Neuronal stem cell (in vitro differentiated cells): ENCODE measurements at regions not wholly inside any gene's neighbourhood (a gene's known extent, or its start where the extent isn't known, plus 50 kb on each side); places are given as distances from the start of the nearest gene placed in this dataset.
"Not testable (repeated sequence)": the region's sequence is repeated elsewhere in the genome, so short reads cannot be mapped to it uniquely, and the experiment has no call there.

Experiments
- DNase-seq: peaks from one replicate; pipeline ENCODE4 v3.0.0-alpha.2; 2013; ENCODE audit warnings: low spot score
- H2AFZ ChIP-seq: one replicate; pipeline ENCODE4 v1.6.1; 2013; ENCODE audit warnings: mild to moderate bottlenecking, low read length, inconsistent platforms
- H2AK5ac ChIP-seq: 2 replicates; pipeline ENCODE4 v1.6.1; 2013; ENCODE audit warnings: low read depth, mild to moderate bottlenecking, inconsistent platforms, low read length, moderate library complexity, mixed read lengths
- H2BK120ac ChIP-seq: 2 replicates; pipeline ENCODE4 v1.6.1; 2013; ENCODE audit warnings: low read depth, mild to moderate bottlenecking, inconsistent platforms, low read length, moderate library complexity, mixed read lengths
- H2BK12ac ChIP-seq: one replicate; pipeline ENCODE4 v1.6.1; 2013; ENCODE audit warnings: low read length, inconsistent platforms
- H2BK15ac ChIP-seq: 2 replicates; pipeline ENCODE4 v1.6.1; 2013; ENCODE audit warnings: mild to moderate bottlenecking, low read length, inconsistent platforms, mixed read lengths
- H2BK5ac ChIP-seq: one replicate; pipeline ENCODE4 v1.6.1; 2013; ENCODE audit warnings: inconsistent platforms, mild to moderate bottlenecking, low read length, moderate library complexity
- H3K14ac ChIP-seq: one replicate; pipeline ENCODE4 v1.6.1; 2013; ENCODE audit warnings: low read length, inconsistent platforms
- H3K18ac ChIP-seq: 2 replicates; pipeline ENCODE4 v1.6.1; 2013; ENCODE audit warnings: low read length, inconsistent platforms
- H3K23ac ChIP-seq: 2 replicates; pipeline ENCODE4 v1.6.1; 2013; ENCODE audit warnings: low read depth, mild to moderate bottlenecking, mixed read lengths, low read length, inconsistent platforms; ENCODE audit not compliant: poor library complexity
- H3K27ac ChIP-seq: replicated peaks from 3 replicates; pipeline ENCODE4 v1.5.1; 2013; ENCODE audit warnings: low read length, inconsistent platforms
- H3K27me3 ChIP-seq, 3 experiments: 2 replicates each; pipeline ENCODE4 v1.6.1; 2013; ENCODE audit warnings: low read length in 3 of 3, mild to moderate bottlenecking in 2 of 3, inconsistent platforms in 1 of 3, low read depth in 1 of 3, mixed read lengths in 1 of 3, moderate library complexity in 1 of 3; ENCODE audit not compliant: control insufficient read depth in 3 of 3, insufficient read depth in 3 of 3
- H3K36me3 ChIP-seq, 2 donors: replicated peaks in 1 of 2; 2 replicates each; pipeline ENCODE4 v1.6.1; 2013; ENCODE audit warnings: low read length in 2 of 2; ENCODE audit not compliant: control insufficient read depth in 2 of 2, insufficient read depth in 2 of 2
- H3K4ac ChIP-seq: 2 replicates; pipeline ENCODE4 v1.6.1; 2013; ENCODE audit warnings: inconsistent platforms, mild to moderate bottlenecking, low read length, moderate library complexity
- H3K4me1 ChIP-seq, 2 donors: 1 replicate in 1 of 2; 2 replicates in 1 of 2; pipeline ENCODE4 v1.6.1; 2013; ENCODE audit warnings: low read length in 2 of 2, low read depth in 1 of 2; ENCODE audit not compliant: control insufficient read depth in 2 of 2, insufficient read depth in 1 of 2
- H3K4me2 ChIP-seq: one replicate; pipeline ENCODE4 v1.6.1; 2013; ENCODE audit warnings: mild to moderate bottlenecking, low read length, inconsistent platforms; ENCODE audit not compliant: insufficient read depth, poor library complexity, severe bottlenecking
- H3K4me3 ChIP-seq, 2 donors: 2 replicates each; pipeline ENCODE4 v1.5.1; 2013; ENCODE audit warnings: low read length in 2 of 2, mild to moderate bottlenecking in 2 of 2, inconsistent platforms in 1 of 2, moderate library complexity in 1 of 2
- H3K79me1 ChIP-seq: one replicate; pipeline ENCODE4 v1.6.1; 2013; ENCODE audit warnings: low read depth, mild to moderate bottlenecking, inconsistent platforms, low read length, moderate library complexity
- H3K9ac ChIP-seq: one replicate; pipeline ENCODE4 v1.6.1; 2013; ENCODE audit warnings: mild to moderate bottlenecking, low read depth, low read length, inconsistent platforms; ENCODE audit not compliant: poor library complexity
- H3K9me3 ChIP-seq, 2 donors: replicated peaks in 1 of 2; 2 replicates each; pipeline versions ENCODE3 to v1.6.1; 2013; ENCODE audit warnings: low read length in 2 of 2, mild to moderate bottlenecking in 2 of 2, inconsistent platforms in 1 of 2, low read depth in 1 of 2, mixed read lengths in 1 of 2, moderate library complexity in 1 of 2; ENCODE audit not compliant: control insufficient read depth in 2 of 2, insufficient read depth in 1 of 2
- H4K8ac ChIP-seq: one replicate; pipeline ENCODE4 v1.6.1; 2013; ENCODE audit warnings: low read depth, mild to moderate bottlenecking, inconsistent platforms, low read length, moderate library complexity
- H4K91ac ChIP-seq: one replicate; pipeline ENCODE4 v1.6.1; 2013; ENCODE audit warnings: low read length, low read depth, mild to moderate bottlenecking, inconsistent platforms; ENCODE audit not compliant: poor library complexity
- WGBS, 2 donors: extraction: QIAGEN DNeasy Blood & Tissue Kit; methylation state at CpG; one replicate each; pipeline ENCODE4 v1.1.7; 2013; ENCODE audit warnings: missing lambda C conversion rate in 2 of 2, mixed read lengths in 1 of 2; ENCODE audit not compliant: insufficient read length in 2 of 2, insufficient replicate concordance in 1 of 2; ENCODE audit errors: extremely low coverage in 2 of 2; 5-methylcytosine and 5-hydroxymethylcytosine counted together

GRCh38 chr2:150204451-150204850 lies 283.0 kb downstream of the RND3 start:
- no peak overlapping the region for H3K4me2 ChIP-seq
- no peak overlapping the region for H2BK5ac ChIP-seq
- H3K4me1 ChIP-seq = no peaks in the 10 kb centered on the region
- no peak overlapping the region for H4K91ac ChIP-seq
- no peaks in the 10 kb centered on the region for H3K36me3 ChIP-seq
- H2BK120ac ChIP-seq = no peak overlapping the region
- no peak overlapping the region for H2AK5ac ChIP-seq
- no peak overlapping the region for H2BK12ac ChIP-seq
- no peak overlapping the region for H3K18ac ChIP-seq
- no peak overlapping the region for H3K9ac ChIP-seq
- no peak overlapping the region for H3K14ac ChIP-seq
- no peak overlapping the region for H3K4me3 ChIP-seq
- no peak for DNase-seq
- H3K9me3 ChIP-seq = no peaks in the 10 kb centered on the region
- no peak overlapping the region for H4K8ac ChIP-seq
- H3K23ac ChIP-seq = no peak overlapping the region
- H2AFZ ChIP-seq = no peak overlapping the region
- H3K79me1 ChIP-seq = no peaks in the 10 kb centered on the region
- no peaks in the 10 kb centered on the region for H3K27me3 ChIP-seq
- H3K4ac ChIP-seq = no peak overlapping the region
- no peak overlapping the region for H2BK15ac ChIP-seq
- no CpG with 5 or more reads among the region's 3 CpGs for WGBS, 2 donors
- no peak overlapping the region for H3K27ac ChIP-seq

- not testable (repeated sequence) for H3K14ac ChIP-seq, H3K27ac ChIP-seq, H4K8ac ChIP-seq, DNase-seq, H3K4me3 ChIP-seq, H3K23ac ChIP-seq, H2BK12ac ChIP-seq, H2BK5ac ChIP-seq, H4K91ac ChIP-seq, H3K79me1 ChIP-seq, H3K4ac ChIP-seq, H2BK15ac ChIP-seq, H3K36me3 ChIP-seq, H2BK120ac ChIP-seq, H3K9me3 ChIP-seq, H3K4me1 ChIP-seq, H3K27me3 ChIP-seq, H3K9ac ChIP-seq, H2AFZ ChIP-seq, H3K4me2 ChIP-seq, H2AK5ac ChIP-seq, H3K18ac ChIP-seq
- WGBS, 2 donors = no CpG with 5 or more reads among the region's 1 CpG
Observed at GRCh38 chr2:150194816-150195215, 292.7 kb downstream of the RND3 start.

- Histone ChIP-seq H3K18ac (no peak overlapping the region), H3K14ac (no peak overlapping the region), H3K79me1 (no peaks in the 10 kb centered on the region), H3K23ac (no peak overlapping the region), H3K27me3 (no peaks in the 10 kb centered on the region), H3K36me3 (no peaks in the 10 kb centered on the region), H3K4ac (no peak overlapping the region), H2BK12ac (no peak overlapping the region), H3K4me1 (peaks cover 0 to 3% of the 10 kb centered on the region in 2 donors), H3K9ac (no peak overlapping the region), H4K8ac (no peak overlapping the region), H3K4me3 (no peak overlapping the region), H2AFZ (no peak overlapping the region), H2BK5ac (no peak overlapping the region), H3K4me2 (no peak overlapping the region), H3K9me3 (peaks cover 0 to 4% of the 10 kb centered on the region in 2 donors), H2AK5ac (no peak overlapping the region), H3K27ac (no peak overlapping the region), H2BK15ac (no peak overlapping the region), H4K91ac (no peak overlapping the region), H2BK120ac (no peak overlapping the region)
- DNase-seq = no peak
- no CpG with 5 or more reads among the region's 6 CpGs for WGBS, 2 donors
Observed at GRCh38 chr2:150192701-150193100, 294.8 kb downstream of the RND3 start.

GRCh38 chr2:150191349-150191748 lies 296.1 kb downstream of the RND3 start:
- Histone ChIP-seq H3K79me1 (no peaks in the 10 kb centered on the region), H3K36me3 (no peaks in the 10 kb centered on the region), H4K91ac (no peak overlapping the region), H2BK15ac (no peak overlapping the region), H3K18ac (no peak overlapping the region), H2BK12ac (no peak overlapping the region), H4K8ac (no peak overlapping the region), H3K23ac (no peak overlapping the region), H3K9me3 (peaks cover 0 to 4% of the 10 kb centered on the region in 2 donors), H2BK5ac (no peak overlapping the region), H3K4me2 (no peak overlapping the region), H3K27me3 (no peaks in the 10 kb centered on the region), H3K27ac (no peak overlapping the region), H3K4me3 (no peak overlapping the region), H2AFZ (no peak overlapping the region), H2BK120ac (no peak overlapping the region), H3K4ac (no peak overlapping the region), H3K9ac (no peak overlapping the region), H2AK5ac (no peak overlapping the region), H3K4me1 (peaks cover 0 to 3% of the 10 kb centered on the region in 2 donors), H3K14ac (no peak overlapping the region)
- no peak for DNase-seq
- no CpG with 5 or more reads among the region's 4 CpGs for WGBS, 2 donors
